ENCODE measurements at regions not wholly inside any gene's neighbourhood (a gene's known extent, or its start where the extent isn't known, plus 50 kb on each side); places are given as distances from the start of the nearest gene placed in this dataset.

DNA sequence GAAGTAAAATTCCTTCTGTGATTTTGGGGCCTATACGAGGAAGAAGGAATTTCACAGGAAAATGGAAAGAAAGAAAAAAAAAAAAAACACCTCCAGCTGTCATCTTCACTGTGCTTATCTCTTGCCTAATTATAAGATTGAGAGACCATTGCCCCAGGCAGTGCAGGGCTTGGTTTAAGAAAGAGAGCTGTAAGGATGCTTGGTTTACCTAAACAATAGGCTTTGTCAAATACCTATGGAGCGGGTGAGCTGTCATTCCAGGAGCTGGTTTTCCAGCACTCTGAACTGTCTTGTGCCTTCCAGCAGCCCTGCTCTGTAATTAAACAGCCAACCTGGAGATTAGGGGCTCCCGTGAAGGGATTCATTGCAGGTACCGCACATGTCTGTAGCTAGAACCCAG is 137.8 kb downstream of the EDN3 start:
- Histone ChIP-seq H3K18ac (ENCODE audit: extremely low read depth, low read length) (no peak overlapping the region), H2BK15ac (ENCODE audit: low read length) (no peak overlapping the region), H3K79me1 (ENCODE audit: low read depth, low read length) (no peaks in the 10 kb centered on the region), H3K36me3 (ENCODE audit: control insufficient read depth in 2 of 4, insufficient read depth in 4 of 4, low read length in 3 of 4) (no peaks in the 10 kb centered on the region), H3K23ac (ENCODE audit: insufficient read length) (no peak overlapping the region), H3K27me3 (replicated peaks in 1 of 4; ENCODE audit: control insufficient read depth in 3 of 4, extremely low read depth in 1 of 4, insufficient read depth in 3 of 4, low read length in 3 of 4) (no peaks in the 10 kb centered on the region; a peak in 1 of 7 replicates), H4K8ac (ENCODE audit: extremely low read depth, insufficient read depth, low read length) (no peak overlapping the region), H3K14ac (ENCODE audit: insufficient read length) (no peak overlapping the region), H3K4me3 (ENCODE audit: extremely low read depth in 1 of 4, insufficient read depth in 2 of 4, low read depth in 3 of 4, low read length in 4 of 4) (no peak overlapping the region), H2BK5ac (ENCODE audit: low read depth, low read length) (no peak overlapping the region), H3K4ac (replicated peaks; ENCODE audit: insufficient read length, low read depth, low read length) (no peak overlapping the region), H4K91ac (replicated peaks; ENCODE audit: insufficient read length, low read length) (no peak overlapping the region), H3K4me1 (replicated peaks in 1 of 4; ENCODE audit: control insufficient read depth in 3 of 4, insufficient read depth in 4 of 4, low read length in 3 of 4) (peaks cover 0 to 3% (median 0%) of the 10 kb centered on the region in 4 experiments; a peak in 2 of 7 replicates), H2AK5ac (ENCODE audit: low read depth, low read length) (no peak overlapping the region), H2BK12ac (ENCODE audit: low read depth, low read length) (no peak overlapping the region), H3K4me2 (ENCODE audit: insufficient read depth in 1 of 2, low read depth in 2 of 2, low read length in 2 of 2) (no peak overlapping the region), H3K9me3 (ENCODE audit: insufficient read depth in 2 of 2, low read depth in 1 of 2, low read length in 1 of 2) (no peaks in the 10 kb centered on the region), H2BK20ac (ENCODE audit: low read length) (no peak overlapping the region), H3K23me2 (ENCODE audit: low read depth, low read length) (no peaks in the 10 kb centered on the region; the same call in 1 of the 2 replicates), H4K5ac (ENCODE audit: insufficient read length, low read depth, low read length) (no peak overlapping the region), H3K9ac (replicated peaks in 1 of 4; ENCODE audit: extremely low read depth in 1 of 4, low read depth in 3 of 4, low read length in 3 of 4) (no peak overlapping the region), H4K20me1 (replicated peaks in 1 of 2; ENCODE audit: control insufficient read depth in 1 of 2, insufficient read depth in 2 of 2, low read length in 2 of 2) (no peaks in the 10 kb centered on the region), H2BK120ac (replicated peaks; ENCODE audit: low read depth, low read length) (no peak overlapping the region), H2AFZ (ENCODE audit: low read length) (no peak overlapping the region), H3K79me2 (ENCODE audit: control insufficient read depth in 1 of 2, insufficient read depth in 2 of 2, low read length in 2 of 2) (no peaks in the 10 kb centered on the region), H3K27ac (ENCODE audit: low read depth, low read length) (no peak overlapping the region), H3K56ac (replicated peaks; ENCODE audit: insufficient read length, low read depth, low read length) (no peak overlapping the region)
- ChIA-PET CTCF (ENCODE audit: partially characterized antibody) (interaction anchor here (0.7 to 5.4 kb wide), 8 partner anchors 9 to 964 kb away, joined by 3 to 20 read pairs (median 5); no protein-coding TSS in a partner anchor), POLR2A (ENCODE audit: partially characterized antibody) (no interaction called here)
- 93% methylated on average over 4 of the region's 4 CpGs; no CpG with 5 or more reads in 1 of the 2 experiments for WGBS, 2 experiments (ENCODE audit: extremely low coverage in 1 of 2, insufficient coverage in 1 of 2, insufficient read length in 1 of 2, insufficient replicate concordance in 2 of 2, low coverage in 1 of 2, low lambda C conversion rate in 2 of 2, missing lambda C conversion rate in 1 of 2)
- DNase-seq (ENCODE audit: low read depth in 1 of 2, low spot score in 2 of 2), result no peak
- FAIRE-seq, result no peak
- TF ChIP-seq TAF1 (IDR thresholded peaks at IDR 0.05; ENCODE audit: low read depth, low read length), result no peak
- TF ChIP-seq CTBP2 (IDR thresholded peaks at IDR 0.05; ENCODE audit: borderline replicate concordance, insufficient read depth, insufficient read length, low read length), result no peak
- no peak for TF ChIP-seq CHD1 (IDR thresholded peaks at IDR 0.05; ENCODE audit: low read depth, low read length)
- TF ChIP-seq NANOG (IDR thresholded peaks at IDR 0.05; ENCODE audit: insufficient read depth, low read depth, low read length, poor library complexity, severe bottlenecking), result no peak
- TF ChIP-seq JUN (IDR thresholded peaks at IDR 0.05; ENCODE audit: low read depth, low read length), result no peak
- no peak for TF ChIP-seq TCF12 (IDR thresholded peaks at IDR 0.05; ENCODE audit: low read depth, low read length)
- TF ChIP-seq SIN3A (conservative IDR thresholded peaks at IDR 0.05 in 1 of 2, IDR thresholded peaks at IDR 0.05 in 1 of 2; ENCODE audit: low read depth in 1 of 2, low read length in 2 of 2), result no peak
- no peak for TF ChIP-seq SUZ12 (IDR thresholded peaks at IDR 0.05; ENCODE audit: low read length)
- TF ChIP-seq SP2 (IDR thresholded peaks at IDR 0.05; ENCODE audit: low read length), result no peak
- TF ChIP-seq GABPA (IDR thresholded peaks at IDR 0.05; ENCODE audit: borderline replicate concordance, insufficient read depth, low read length), result no peak
- no peak for TF ChIP-seq E2F6 (IDR thresholded peaks at IDR 0.05)
- TF ChIP-seq EP300 (IDR thresholded peaks at IDR 0.05; ENCODE audit: borderline replicate concordance in 1 of 2, low read depth in 2 of 2, low read length in 2 of 2), result no peak
- no peak for TF ChIP-seq RNF2 (IDR thresholded peaks at IDR 0.05; ENCODE audit: borderline replicate concordance, low read depth, low read length, missing control alignments, poor library complexity, severe bottlenecking)
